DMS153 treated with DMSO at 0.1 percent for 48 hours (cell line): ENCODE measurements at regions not wholly inside any gene's neighbourhood (a gene's known extent, or its start where the extent isn't known, plus 50 kb on each side); places are given as distances from the start of the nearest gene placed in this dataset.
A peak's percentile ranks its signal among the peaks of the same experiment; 100 is the strongest.

Experiments
- DNase-seq: peaks from one replicate; lab custom pipeline; 2025; ENCODE audit not compliant: unreplicated experiment; lab: John Stamatoyannopoulos, UW

DNA sequence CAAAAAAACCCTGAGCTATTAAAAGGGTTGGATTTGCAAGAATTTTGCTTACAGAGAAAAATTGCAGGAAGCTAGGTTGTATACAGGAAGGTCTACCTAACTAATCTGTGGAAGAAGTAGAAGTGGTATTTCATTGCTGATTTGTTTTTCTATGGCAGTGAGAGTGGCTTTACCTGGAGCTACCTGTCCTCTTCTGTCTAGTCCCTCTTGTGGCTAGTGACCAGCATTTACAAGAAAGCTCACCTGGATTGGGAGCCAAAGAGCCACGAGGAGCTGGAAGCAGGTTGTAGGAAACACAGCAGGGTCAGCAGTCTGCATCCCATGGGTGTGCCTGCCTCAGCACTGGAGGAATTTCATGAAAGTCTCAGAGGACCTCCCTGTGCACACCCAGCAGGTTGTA is 120.3 kb upstream of the RALGAPA2 start:
- DNase-seq: no peak

DNA sequence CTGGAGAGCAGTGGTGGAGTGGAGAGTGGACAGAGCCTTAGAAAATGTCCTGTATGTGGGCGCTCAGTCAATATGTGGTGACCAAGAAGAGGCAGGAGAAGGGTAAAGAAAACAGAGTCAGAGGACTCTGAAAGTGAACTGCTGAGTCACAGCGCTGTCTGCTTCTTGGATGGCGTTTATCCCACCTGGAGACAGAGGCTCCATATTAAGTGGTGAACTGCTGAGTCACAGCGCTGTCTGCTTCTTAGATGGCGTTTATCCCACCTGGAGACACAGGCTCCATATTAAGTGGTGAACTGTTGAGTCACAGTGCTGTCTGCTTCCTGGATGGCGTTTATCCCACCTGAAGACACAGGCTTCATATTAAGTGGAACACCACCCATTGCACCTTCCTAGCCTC is 119.3 kb upstream of the RALGAPA2 start:
- no peak for DNase-seq

DNA sequence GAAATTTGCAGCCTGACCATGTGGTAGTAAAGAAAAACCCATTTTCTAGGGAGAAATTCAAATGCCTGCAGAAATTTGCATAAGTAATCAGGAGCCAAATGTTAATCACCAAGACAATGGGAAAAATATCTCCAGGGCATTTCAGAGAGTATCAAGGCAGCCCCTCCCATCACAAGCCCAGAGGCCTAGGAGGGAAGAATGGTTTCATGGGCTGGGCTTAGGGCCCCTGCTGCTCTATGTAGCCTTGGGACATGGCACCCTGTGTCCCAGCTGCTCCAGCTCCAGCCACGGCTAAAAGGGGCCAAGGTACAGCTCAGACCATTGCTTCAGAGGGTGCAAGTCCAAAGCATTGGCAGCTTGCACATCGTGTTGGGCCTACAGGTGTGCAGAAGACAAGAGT is 117.2 kb upstream of the RALGAPA2 start:
- no peak for DNase-seq

DNA sequence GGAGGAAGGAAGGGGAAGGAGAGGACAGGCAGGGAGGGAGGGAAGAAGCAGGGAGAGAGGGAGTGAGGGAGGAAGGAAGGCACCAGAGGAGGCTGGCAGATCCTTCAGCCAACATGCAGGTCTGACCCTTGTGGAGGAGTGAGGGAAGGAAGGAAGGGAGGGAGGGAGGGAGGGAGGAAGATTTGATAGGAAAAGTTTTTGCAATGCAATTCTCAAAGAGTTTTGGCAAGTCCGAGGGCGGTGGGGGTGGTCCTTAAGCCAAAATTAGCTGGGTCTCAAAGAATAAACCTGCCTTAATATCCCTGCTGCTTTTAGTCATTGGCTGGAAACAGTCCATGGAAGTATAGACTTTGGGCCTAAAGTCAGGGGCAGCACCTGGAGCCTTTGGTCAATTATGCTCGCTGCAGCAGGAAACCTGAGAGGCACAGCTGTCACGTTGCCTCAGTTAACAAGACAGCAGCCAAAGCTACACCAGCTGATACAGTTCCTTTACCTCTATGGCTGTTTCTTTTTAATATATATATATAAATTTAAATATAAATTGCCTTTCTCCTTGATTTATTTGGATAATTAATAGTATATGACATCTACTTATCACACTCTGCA is 115.7 kb upstream of the RALGAPA2 start:
- DNase-seq: no peak

DNA sequence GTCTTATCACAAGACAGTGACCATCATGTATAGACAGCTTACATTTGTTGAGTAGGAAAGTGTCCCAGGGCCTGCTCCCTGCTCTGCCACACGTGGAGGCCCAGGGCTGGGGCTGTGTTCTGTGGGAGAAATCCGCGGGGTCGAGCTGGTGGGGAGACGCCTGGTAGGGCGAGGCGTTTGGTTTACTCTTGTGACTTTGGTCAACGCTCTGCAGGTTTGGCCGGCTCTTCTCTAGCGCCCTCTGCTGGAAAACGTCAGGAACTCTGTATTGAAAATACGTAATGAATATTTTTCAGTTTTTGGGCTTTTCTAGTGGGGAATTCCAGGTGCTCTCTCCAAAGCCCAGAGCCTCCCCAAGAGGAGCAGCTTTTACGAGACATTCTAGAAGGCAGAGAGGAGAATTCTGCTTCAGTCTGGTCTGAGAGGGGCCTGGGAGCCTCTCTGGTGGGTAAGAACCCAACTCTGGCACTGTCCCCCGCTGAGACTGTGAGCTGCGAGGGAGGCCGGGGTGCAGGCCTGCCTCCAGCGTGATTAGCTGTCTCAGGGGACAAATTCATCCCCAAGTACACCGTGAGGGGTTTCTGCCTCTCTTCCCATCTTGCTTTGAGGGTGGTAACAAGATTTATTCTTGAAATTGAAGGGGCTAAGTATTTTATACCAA is 112.6 kb upstream of the RALGAPA2 start:
- DNase-seq: peak; percentile 19

DNA sequence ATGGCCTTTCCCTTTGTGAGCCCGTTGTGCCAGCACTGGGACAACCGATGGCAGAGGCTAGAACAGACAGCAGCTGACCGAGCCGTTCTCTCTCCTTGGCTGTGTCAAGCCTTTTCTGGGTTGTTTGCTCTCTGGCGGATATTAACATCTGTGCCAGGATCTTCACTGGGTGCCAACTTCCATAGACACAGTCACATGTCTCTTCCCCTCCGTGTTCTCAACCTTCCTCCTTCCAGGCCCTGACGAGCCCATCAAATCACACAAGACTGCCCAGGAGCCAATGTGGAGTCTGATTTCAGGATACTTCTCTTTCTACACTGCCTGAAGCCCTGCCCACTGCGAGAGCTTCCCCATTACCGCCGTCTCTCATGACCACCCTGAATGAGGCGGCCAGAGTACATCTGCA is 111.0 kb upstream of the RALGAPA2 start:
- no peak for DNase-seq

DNA sequence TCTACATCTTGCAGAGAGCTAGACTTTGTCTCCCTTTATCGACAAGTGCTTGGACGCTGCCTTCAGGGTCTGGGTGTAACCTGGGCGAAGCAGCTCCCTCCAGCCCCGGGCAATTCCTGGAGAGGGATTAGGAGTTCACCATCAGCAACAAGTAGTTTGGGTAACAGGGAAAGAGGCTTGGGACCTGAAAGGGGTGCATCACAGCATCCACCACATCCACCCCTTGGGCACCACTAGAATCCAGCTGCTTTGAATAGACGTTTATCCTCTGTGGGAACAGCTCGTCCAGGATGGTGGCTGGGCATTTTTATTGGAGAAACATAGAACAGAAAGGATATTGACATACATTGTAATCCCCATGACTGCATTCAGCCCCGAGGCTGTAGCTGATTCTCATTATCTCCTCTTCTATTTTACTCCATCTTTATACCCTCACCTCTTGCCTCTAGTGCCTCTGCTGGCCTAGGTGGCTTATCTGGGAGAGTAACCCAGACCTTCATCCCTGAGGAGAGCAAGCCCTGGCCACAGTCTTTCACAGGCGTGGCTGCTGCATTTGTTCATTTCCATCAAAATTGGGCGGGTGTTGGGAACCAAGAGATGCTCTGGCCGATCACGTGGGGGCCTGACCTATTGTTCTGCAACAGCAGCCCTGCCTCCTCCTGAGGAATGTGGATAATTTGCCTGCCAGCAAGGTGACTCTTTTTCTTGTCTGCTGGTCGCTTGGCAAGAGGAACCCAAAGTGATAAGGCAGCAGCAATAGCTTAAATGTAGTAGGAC is 109.2 kb upstream of the RALGAPA2 start:
- no peak for DNase-seq

DNA sequence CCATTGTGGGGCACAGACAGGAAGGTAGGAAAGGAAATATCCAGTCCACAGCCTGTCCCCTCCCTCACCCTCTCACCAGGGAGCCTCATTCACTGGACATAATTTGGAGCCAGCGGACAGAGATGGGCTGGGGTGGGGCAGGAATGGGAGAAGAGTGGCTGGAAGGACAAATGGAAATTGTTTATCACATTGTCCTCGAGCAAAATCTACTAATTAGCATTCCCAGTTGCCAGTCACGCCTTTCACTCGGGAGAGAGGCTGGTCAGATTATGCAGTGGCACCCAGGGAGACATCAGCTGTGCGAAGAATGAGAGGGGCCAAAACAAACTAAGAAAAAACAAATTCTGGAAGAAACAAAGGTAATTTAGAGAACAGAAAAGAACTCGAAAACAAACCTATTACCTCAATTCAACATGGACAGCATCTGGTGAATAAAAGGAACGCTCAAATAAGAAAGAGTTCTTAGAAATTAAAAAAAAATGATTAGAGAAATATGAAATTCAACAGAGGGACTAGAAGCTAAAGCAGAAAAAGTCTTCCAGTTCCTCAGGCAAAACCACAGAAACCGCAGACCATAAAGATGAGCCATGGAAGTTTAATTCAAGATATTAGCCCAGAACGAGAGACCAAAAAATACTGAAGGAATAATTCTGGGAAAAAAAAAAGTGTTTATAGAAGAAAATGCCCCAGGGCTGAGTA is 108.5 kb upstream of the RALGAPA2 start:
- DNase-seq: no peak

DNA sequence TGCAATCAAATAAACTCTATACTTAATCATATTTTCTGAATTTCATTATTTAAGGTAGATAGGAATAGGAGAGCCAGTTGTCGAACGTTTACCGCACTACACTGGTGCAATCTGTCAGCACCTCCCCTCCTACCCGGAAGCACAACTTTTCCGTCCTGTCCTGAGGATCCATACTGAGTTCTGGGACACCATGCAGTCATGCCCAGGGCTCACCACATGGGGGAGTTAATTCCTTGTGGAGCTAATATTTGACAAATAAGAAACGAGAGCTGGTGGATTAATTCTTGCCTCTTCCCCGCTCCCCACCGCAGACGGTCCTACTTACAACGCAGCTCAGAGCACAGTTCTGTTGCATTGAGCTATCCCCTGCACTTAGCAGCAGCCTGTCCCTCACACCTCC is 107.7 kb upstream of the RALGAPA2 start:
- no peak for DNase-seq

DNA sequence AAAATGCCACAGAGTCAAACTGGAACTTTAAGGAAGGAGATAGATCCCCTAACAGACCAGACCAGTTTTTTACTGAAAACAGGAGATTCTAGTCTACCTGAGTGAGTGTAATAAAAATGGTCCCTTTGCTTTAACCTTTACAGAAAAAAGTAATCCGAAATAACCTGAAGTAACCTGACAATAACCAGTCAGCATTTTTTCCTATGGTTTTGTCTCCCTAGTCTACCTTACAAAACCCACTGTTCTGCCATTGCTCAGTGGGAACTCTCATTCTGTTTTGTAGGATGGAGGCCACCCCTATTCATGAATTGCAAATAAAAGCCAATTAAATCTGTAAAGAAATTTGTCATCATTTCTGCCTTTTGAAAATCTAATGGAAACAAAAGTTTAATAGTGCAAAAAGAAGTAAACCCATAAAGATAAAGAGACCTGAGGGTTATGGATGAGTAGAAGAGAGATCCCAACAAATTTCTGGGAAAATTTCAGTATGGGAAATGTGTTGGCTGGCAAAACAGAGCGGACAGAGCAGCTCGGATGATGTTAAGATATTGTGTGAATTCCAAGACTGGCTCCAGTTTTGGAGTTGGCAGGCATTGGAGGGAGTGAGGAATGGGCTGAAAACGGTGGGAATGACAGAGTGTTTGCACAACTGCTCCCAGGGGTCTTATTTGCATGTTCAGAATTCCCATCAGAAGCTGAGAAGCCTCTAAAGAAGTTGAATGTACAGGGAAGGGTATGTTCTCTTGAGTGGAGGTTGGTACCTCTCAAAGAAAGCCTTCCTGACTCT is 104.7 kb upstream of the RALGAPA2 start:
- DNase-seq: no peak

DNA sequence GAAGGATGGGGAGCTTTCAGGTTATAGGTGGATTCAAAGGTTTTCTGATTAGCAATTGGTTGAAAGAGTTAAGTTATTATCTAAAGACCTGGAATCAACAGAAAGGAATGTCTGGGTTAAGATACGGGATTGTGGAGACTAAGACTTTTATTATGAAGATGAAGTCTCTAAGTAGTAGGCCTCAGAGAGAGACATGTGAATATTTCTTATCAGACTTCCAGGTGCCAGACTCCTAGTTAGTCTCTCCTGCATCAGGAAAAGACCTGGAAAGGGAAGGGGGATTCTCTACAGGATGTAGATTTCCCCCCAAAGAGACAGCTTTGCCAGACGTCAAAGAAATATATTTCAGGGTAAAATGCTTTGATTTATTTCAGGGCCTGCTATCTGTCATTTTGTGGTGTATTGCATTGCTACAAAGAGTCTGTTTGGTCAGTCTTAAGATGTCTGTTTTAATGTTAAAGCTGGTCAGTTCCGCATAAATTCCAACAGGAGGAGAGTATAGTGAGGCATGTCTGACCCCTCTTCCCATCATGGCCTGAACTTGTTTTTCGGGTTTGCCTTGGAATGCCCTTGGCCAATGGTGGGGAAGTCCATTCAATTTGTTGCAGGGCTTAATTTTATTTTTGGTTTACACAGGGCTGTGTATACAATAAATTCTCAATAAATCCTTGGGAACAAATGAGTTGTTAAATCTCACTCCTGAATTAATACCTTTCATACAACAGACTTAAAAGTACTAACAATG is 103.4 kb upstream of the RALGAPA2 start:
- DNase-seq: no peak

DNA sequence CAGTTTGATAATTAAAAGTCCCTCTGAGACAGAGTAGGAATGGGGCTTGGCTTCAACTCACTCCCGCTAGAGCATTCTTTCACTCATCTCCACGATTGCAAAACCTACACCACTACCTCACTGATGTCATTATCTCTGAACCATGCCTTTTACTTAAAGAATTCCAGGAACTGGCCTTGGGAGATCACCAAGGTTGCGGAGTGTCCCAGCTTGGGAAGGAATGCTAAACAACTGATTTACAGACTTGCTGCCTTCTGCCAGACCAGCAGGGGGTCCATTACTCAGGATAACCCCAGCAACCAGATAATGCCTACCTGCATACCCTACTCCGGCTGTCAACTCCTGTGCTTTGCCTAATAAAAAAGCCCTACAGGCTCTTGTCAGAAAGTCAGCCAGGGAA is 102.2 kb upstream of the RALGAPA2 start:
- no peak for DNase-seq

DNA sequence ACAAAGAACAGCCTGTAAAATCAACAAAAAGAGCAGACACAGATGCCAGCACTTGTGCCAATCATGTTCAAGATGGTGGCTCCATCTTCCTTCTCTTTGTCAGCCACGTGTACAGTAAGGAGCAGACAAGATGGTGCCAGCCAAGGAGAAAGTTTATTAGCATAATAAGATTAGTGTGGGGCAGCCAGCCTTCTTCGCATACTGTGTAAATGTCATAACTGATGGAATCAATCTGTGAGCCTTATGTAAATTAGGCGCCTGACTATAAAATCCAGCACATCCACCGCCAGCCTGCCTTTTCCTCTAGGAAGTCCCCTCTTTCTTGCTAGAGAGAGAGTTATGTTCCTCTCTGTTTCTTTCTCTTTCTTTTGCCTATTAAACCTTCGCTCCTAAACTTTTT is 99.7 kb upstream of the RALGAPA2 start:
- DNase-seq: no peak

DNA sequence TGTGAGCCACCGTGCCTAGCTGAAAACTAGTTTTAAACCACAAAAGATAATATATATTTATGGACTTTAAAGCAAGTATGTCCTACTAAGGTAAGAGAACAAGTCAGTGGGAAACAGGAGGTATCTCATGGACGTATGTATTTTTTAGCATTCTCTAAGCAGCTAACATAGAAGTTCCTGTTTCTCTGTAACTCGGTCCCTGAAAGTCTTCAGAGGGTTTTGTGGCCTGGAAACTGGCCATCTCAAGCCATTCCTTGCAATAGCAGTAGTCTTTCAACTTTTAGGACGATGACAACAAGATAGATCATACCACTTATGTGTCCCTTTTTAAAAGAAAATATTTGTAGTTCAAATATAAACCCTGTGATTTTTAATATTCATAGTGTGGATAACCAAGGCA is 95.6 kb upstream of the RALGAPA2 start:
- DNase-seq: no peak

DNA sequence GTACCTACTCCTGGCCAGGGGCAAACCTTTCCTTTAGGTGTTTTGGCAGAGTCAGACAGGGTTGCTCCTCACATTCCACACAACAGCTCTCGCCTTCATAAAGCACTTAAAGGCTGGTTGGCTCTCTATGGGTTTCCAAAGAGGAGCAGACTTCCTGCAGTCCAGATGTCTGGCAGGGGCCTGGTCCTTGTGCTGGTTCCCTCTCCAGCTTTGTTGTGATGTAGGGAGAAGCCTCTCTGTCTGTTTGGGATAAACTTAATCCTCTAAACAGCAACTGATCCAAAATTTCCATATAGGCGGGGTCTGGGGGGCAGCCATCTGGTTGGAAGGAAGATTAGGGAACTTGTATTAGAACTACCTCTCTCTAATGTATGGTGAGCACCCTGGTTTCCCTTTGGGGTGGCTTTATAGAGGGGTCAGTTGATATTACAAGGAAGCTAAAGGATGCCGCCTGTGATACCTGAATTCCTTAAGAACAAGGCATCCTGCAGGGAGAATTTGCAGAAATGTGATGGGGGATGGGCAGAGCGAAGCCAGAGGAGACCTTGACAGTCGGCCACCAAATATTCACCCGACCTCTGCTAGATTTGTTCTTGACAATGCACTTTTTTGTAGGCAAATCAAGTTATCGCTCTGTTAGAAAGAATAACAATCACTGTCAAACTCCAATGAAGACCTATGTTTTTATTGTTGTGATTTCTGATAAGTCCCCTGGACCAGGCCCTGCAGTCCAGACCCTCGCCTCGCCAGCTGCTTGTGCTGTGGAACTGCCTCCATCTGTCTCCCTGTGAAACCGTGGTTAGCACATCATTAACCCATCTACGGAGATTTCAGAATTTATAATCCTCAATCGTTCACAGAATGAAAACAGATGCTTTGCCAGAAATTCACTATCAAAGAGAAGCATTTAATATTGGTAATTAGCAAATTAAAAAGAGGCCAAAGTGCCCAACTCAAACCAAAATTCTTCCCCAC is 94.0 kb upstream of the RALGAPA2 start:
- DNase-seq: no peak

DNA sequence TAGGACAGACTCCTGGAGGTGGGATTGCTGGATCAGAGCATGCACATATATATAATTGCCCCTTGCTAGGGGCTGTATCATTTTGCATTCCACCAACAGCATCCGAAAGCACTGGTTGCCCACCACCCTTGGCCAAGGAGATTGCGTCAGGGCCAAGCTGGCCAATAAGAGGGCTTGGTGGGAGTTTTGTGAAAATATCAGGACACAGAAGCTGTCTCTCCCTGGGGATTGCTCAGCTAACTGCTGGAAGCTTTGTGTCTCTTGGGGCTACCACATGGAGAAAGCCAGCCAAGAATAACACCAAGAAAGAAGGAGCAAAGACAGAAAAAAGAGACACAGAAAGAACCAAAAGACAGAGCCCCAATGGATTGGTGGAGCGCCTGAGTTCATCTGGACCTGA is 90.6 kb upstream of the RALGAPA2 start:
- no peak for DNase-seq

DNA sequence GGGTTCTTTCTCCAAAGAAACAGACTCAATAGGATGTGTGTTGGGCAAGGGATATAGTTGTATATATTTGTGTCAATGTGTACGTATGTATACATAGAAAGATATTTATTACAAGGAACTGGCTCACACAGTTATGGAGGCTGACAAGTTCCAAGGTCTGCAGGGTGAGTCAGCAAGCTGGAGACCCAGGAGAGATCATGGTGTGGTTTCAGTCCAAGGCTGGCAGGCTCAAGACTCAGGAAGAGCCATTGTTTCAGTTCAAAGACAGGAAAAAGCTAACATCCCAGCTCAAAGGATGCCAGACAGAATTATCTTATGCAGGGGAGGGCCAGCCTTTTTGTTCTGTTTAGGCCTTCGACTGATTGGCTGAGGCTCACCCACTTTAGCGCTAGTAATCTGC is 89.9 kb upstream of the RALGAPA2 start:
- no peak for DNase-seq

DNA sequence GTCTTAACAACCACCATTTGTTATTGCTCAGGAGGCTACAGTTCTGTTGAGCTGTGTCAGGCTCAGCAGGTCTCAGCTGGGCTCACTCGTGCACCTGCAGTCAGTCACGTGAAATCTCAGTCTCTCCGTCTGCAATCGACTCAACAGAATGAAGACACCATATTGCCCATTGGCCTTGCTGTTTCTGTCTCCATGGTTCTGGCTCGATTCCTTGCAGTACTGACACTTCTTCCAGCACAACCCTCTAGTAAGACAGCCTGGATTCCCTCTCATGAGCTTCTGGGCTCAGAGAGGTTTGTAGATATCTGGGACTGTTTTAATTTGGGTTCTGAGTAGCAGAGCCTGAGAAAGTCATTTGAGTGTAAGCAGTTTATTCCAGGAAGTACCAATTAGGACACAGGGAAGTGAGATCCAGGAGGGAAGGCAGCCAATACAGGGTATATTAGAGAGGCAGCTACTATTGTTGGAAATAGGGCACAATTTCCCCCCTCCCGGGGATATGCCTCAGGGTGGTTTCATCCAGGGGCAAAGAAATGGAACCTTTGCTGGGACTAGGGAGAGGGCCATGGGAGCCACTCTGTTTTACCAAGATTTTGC is 87.4 kb upstream of the RALGAPA2 start:
- no peak for DNase-seq
